B cell (primary cell): ENCODE measurements at regions not wholly inside any gene's neighbourhood (a gene's known extent, or its start where the extent isn't known, plus 50 kb on each side); places are given as distances from the start of the nearest gene placed in this dataset.

Source experiments
- ATAC-seq: fragments of 200-7000 bp; cut with Tn5 transposase; one replicate; pipeline ENCODE4 v1.10.0; 2021; ENCODE audit warnings: low read depth, mild to moderate bottlenecking, moderate number of reproducible peaks, moderate library complexity
- CTCF ChIA-PET: fragments of 350-600 bp; sonication (Branson Sonifier 250); formaldehyde crosslinking; loops from one replicate; lab custom pipeline; 2021; ENCODE audit warnings: antibody characterized with exemption, inconsistent platforms; lab: Charles Lee
- POLR2A ChIA-PET: fragments of 350-600 bp; sonication (Branson Sonifier 250); formaldehyde crosslinking; loops from one replicate; lab custom pipeline; 2021; ENCODE audit warnings: antibody characterized with exemption; lab: Charles Lee
- DNase-seq: peaks from one replicate; pipeline ENCODE4 v3.0.0; 2013
- H2AFZ ChIP-seq: 2 replicates; pipeline ENCODE4 v1.6.1; 2012; ENCODE audit warnings: mild to moderate bottlenecking, low read depth, low read length; ENCODE audit not compliant: insufficient read depth, poor library complexity, severe bottlenecking
- H3K27ac ChIP-seq, 2 donors: 1 replicate in 1 of 2; 2 replicates in 1 of 2; pipeline ENCODE4 v1.5.1; 2012 to 2013; ENCODE audit warnings: low read length in 2 of 2, mild to moderate bottlenecking in 2 of 2, moderate library complexity in 1 of 2
- H3K27me3 ChIP-seq, 4 experiments: fragments of 200-600 bp in 1 of 4; sonication (generic) in 1 of 4; replicated peaks in 1 of 4; 1 replicate in 2 of 4; 2 replicates in 2 of 4; pipeline versions ENCODE4 v1.6.1 to v1.7.0; 2013 to 2016; ENCODE audit warnings: low read length in 3 of 4, mild to moderate bottlenecking in 2 of 4, mixed read lengths in 1 of 4, moderate library complexity in 1 of 4; ENCODE audit not compliant: insufficient read depth in 4 of 4, control insufficient read depth in 3 of 4; ENCODE audit errors: control extremely low read depth in 1 of 4
- H3K36me3 ChIP-seq, 2 experiments: replicated peaks in 1 of 2; 1 replicate in 1 of 2; 2 replicates in 1 of 2; pipeline versions ENCODE4 v1.6.1 to v1.7.1; 2013; ENCODE audit warnings: low read length in 1 of 2; ENCODE audit not compliant: insufficient read depth in 2 of 2, control insufficient read depth in 1 of 2; ENCODE audit errors: control extremely low read depth in 1 of 2, extremely low read depth in 1 of 2
- H3K4me1 ChIP-seq, 2 donors: fragments of 200-600 bp in 1 of 2; sonication (generic) in 1 of 2; 1 replicate in 1 of 2; 2 replicates in 1 of 2; pipeline versions ENCODE4 v1.5.1 to v1.6.1; 2013 to 2017; ENCODE audit warnings: low read length in 2 of 2; ENCODE audit not compliant: control insufficient read depth in 2 of 2, insufficient read depth in 2 of 2
- H3K4me2 ChIP-seq: replicated peaks from 2 replicates; pipeline ENCODE3; 2012; ENCODE audit warnings: mild to moderate bottlenecking, low read depth, low read length; ENCODE audit not compliant: poor library complexity, severe bottlenecking
- H3K4me3 ChIP-seq, 5 experiments: fragments of 200-600 bp in 1 of 5; sonication (generic) in 1 of 5; 1 replicate in 3 of 5; 2 replicates in 2 of 5; pipeline versions ENCODE4 v1.5.1 to v1.7.0; 2011 to 2016; ENCODE audit warnings: low read length in 4 of 5, mild to moderate bottlenecking in 4 of 5, low read depth in 2 of 5, control low read depth in 1 of 5, moderate library complexity in 1 of 5; ENCODE audit not compliant: insufficient read depth in 1 of 5; ENCODE audit errors: control extremely low read depth in 1 of 5, extremely low read depth in 1 of 5
- H3K79me2 ChIP-seq: fragments of 200-600 bp; sonication (generic); one replicate; pipeline ENCODE4 v1.6.0; 2016; ENCODE audit warnings: low read length; ENCODE audit not compliant: control insufficient read depth, insufficient read depth
- H3K9ac ChIP-seq: fragments of 200-600 bp; sonication (generic); 2 replicates; pipeline ENCODE4 v1.6.1; 2017; ENCODE audit warnings: mild to moderate bottlenecking, low read length, moderate library complexity
- H3K9me3 ChIP-seq, 3 donors: one replicate each; pipeline versions ENCODE4 v1.6.1 to v1.7.1; 2013; ENCODE audit warnings: low read length in 2 of 3; ENCODE audit not compliant: control insufficient read depth in 2 of 3, insufficient read depth in 1 of 3; ENCODE audit errors: control extremely low read depth in 1 of 3
- H4K20me1 ChIP-seq: 2 replicates; pipeline ENCODE4 v1.6.0; 2012; ENCODE audit warnings: mild to moderate bottlenecking, low read length; ENCODE audit not compliant: insufficient read depth, control insufficient read depth, poor library complexity, severe bottlenecking
- H3K27ac Mint-ChIP-seq: one replicate; pipeline ENCODE4 v1.8.0; 2021; ENCODE audit warnings: mixed read lengths
- H3K27me3 Mint-ChIP-seq: one replicate; pipeline ENCODE4 v1.8.0; 2021; ENCODE audit warnings: mixed read lengths
- H3K4me1 Mint-ChIP-seq: one replicate; pipeline ENCODE4 v1.8.0; 2021; ENCODE audit warnings: mixed read lengths
- H3K4me3 Mint-ChIP-seq: one replicate; pipeline ENCODE4 v1.8.0; 2021; ENCODE audit warnings: mixed read lengths
- H3K9me3 Mint-ChIP-seq: one replicate; pipeline ENCODE4 v1.8.0; 2022; ENCODE audit warnings: mixed read lengths; ENCODE audit not compliant: insufficient read depth
- EZH2 ChIP-seq: IDR thresholded peaks from 2 replicates; pipeline ENCODE4 v1.6.1; 2012; ENCODE audit warnings: borderline replicate concordance, low read depth, mild to moderate bottlenecking, moderate library complexity, low read length; ENCODE audit not compliant: insufficient read depth, poor library complexity, severe bottlenecking
- WGBS: methylation state at CpG from one replicate; pipeline ENCODE4 v1.1.5; 2013; ENCODE audit warnings: missing lambda C conversion rate; ENCODE audit not compliant: insufficient coverage; 5-methylcytosine and 5-hydroxymethylcytosine counted together
- intact Hi-C: fragments of 100-400 bp; cut with micrococcal nuclease; formaldehyde crosslinking; loops from one replicate; pipeline ENCODE4 v1.10.0; 2022
- TF ChIP-seq, protein P1 (sequence below): fragments of 200-600 bp; IDR thresholded peaks from one replicate; pipeline ENCODE4 v1.8.0; 2022; ENCODE audit warnings: antibody characterized with exemption, mild to moderate bottlenecking

DNA sequence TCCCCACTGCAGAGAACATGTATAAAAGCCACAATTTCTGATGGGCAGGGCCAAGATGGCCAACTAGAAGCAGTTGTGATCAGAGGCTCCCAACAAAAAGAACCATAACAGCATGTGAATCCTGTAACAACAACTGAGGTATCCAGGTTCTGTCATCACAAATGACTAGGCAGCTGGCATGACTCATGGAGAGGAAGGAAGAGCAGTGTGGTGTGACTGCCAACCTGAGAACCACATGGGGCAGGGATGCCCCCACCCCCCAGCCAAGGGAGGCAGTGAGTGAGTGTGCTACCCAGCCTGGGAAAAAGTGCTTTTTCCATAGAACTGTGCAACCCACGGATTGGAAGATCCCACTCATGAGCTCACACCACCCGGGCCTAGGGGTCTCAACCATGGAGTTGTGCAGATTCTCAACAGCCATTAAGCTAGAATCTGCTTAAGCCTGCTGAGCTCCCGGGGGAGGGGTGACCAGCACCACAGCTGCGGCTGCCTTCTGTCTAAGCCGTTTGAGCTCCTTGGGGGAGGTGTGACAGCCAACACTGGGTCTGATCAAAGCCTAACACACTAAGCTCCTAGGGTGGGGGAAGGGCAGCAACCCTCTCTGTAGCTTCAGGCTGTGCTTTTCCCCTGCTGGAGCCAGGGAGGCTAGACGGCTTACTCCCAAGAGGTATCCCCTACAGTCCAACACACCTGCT lies 80.1 kb upstream of the DMAC1 start:
- H3K4me3 Mint-ChIP-seq = no peak overlapping the region
- H3K27ac ChIP-seq = no peak overlapping the region
- H3K4me1 ChIP-seq = peaks cover 17 to 18% of the 10 kb centered on the region in 2 donors
- POLR2A ChIA-PET = no interaction called here
- no peaks in the 10 kb centered on the region for H3K79me2 ChIP-seq
- CTCF ChIA-PET = no interaction called here
- TF ChIP-seq, protein P1, sequence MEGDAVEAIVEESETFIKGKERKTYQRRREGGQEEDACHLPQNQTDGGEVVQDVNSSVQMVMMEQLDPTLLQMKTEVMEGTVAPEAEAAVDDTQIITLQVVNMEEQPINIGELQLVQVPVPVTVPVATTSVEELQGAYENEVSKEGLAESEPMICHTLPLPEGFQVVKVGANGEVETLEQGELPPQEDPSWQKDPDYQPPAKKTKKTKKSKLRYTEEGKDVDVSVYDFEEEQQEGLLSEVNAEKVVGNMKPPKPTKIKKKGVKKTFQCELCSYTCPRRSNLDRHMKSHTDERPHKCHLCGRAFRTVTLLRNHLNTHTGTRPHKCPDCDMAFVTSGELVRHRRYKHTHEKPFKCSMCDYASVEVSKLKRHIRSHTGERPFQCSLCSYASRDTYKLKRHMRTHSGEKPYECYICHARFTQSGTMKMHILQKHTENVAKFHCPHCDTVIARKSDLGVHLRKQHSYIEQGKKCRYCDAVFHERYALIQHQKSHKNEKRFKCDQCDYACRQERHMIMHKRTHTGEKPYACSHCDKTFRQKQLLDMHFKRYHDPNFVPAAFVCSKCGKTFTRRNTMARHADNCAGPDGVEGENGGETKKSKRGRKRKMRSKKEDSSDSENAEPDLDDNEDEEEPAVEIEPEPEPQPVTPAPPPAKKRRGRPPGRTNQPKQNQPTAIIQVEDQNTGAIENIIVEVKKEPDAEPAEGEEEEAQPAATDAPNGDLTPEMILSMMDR = no peak
- no peak for TF ChIP-seq EZH2
- peak overlapping the region; percentile 2 for H3K4me2 ChIP-seq
- H3K9ac ChIP-seq = no peak overlapping the region
- H2AFZ ChIP-seq = no peak overlapping the region
- intact Hi-C loops = no loop called here
- peaks cover 0 to 9% (median 2%) of the 10 kb centered on the region in 3 donors for H3K9me3 ChIP-seq
- H3K36me3 ChIP-seq = no peaks in the 10 kb centered on the region
- H3K4me3 ChIP-seq = no peak overlapping the region
- H3K9me3 Mint-ChIP-seq = peaks cover 7% of the 10 kb centered on the region
- no peak overlapping the region for H3K27ac Mint-ChIP-seq
- H3K27me3 ChIP-seq = no peaks in the 10 kb centered on the region
- WGBS = 14% methylated on average over 6 of the region's 6 CpGs
- DNase-seq = no peak
- peaks cover 23% of the 10 kb centered on the region for H3K4me1 Mint-ChIP-seq
- no peaks in the 10 kb centered on the region for H4K20me1 ChIP-seq
- ATAC-seq = no peak
- H3K27me3 Mint-ChIP-seq = peaks cover 6% of the 10 kb centered on the region

DNA sequence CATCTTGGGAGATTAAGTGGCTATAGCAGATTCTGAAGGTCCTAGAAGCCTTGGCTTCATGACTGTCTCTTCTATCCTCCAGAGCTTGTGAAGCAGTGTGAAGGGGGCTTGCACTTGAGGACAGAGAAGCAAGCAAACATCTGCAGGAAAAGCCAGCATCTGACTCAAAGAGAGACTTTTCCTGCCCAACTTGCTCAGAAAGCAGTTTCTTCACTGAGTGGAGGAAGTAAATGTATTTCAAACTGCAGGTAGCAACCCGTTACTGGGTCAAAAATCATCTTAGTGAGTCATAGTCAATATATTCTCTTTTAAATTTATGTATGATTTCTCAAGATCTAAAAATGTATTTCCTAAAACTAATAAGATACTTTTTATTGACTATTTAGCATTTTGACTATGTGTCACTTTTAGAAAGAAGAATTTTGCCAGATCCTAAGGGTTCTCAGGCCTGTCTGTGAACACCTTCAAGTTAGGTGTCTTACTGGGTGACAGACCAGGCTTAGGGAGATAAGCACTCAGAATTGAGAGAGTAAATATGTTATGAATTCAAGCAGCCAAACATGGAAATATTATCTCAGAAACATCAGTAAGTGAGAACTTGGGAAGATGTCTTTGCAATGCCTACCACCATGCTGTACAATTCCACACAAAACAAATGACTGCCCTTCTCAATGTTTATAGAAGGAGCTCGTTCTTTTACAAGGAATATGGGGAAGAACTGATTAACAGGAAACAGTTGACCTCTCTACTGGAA lies 72.6 kb upstream of the DMAC1 start:
- Histone ChIP-seq H3K9me3 (peaks cover 0 to 7% (median 2%) of the 10 kb centered on the region in 3 donors), H4K20me1 (no peaks in the 10 kb centered on the region), H3K36me3 (no peaks in the 10 kb centered on the region), H3K9ac (no peak overlapping the region), H3K4me1 (no peaks in the 10 kb centered on the region), H3K4me3 (no peak overlapping the region), H3K27me3 (no peaks in the 10 kb centered on the region), H3K4me2 (no peak overlapping the region), H3K79me2 (no peaks in the 10 kb centered on the region), H3K27ac (no peak overlapping the region), H2AFZ (peak overlapping the region; percentile 42)
- CTCF ChIA-PET = interaction anchor here (0.6 to 0.7 kb wide), 2 partner anchors 77 to 596 kb away, joined by 3 read pairs; no protein-coding TSS in a partner anchor
- no peak for DNase-seq
- no peak for ATAC-seq
- Mint-ChIP-seq H3K27me3 (no peaks in the 10 kb centered on the region), H3K4me3 (no peak overlapping the region), H3K4me1 (no peaks in the 10 kb centered on the region), H3K9me3 (peaks cover 2% of the 10 kb centered on the region), H3K27ac (no peak overlapping the region)
- POLR2A ChIA-PET = no interaction called here
- WGBS = no CpG with 5 or more reads among the region's 2 CpGs
- intact Hi-C loops = no loop called here
- TF ChIP-seq, protein P1 = no peak
- no peak for TF ChIP-seq EZH2
